HEK293 (cell line): ENCODE measurements at regions not wholly inside any gene's neighbourhood (a gene's known extent, or its start where the extent isn't known, plus 50 kb on each side); places are given as distances from the start of the nearest gene placed in this dataset.

Experiments
- CTCF ChIA-PET: fragments of 350-600 bp; formaldehyde crosslinking; extraction: SDS; loops from one replicate; lab custom pipeline; 2021; ENCODE audit warnings: antibody characterized with exemption; lab: Yijun Ruan, JAX
- POLR2A ChIA-PET: fragments of 300-600 bp; formaldehyde crosslinking; extraction: SDS; loops from one replicate; lab custom pipeline; 2020; ENCODE audit warnings: antibody characterized with exemption, inconsistent platforms; lab: Yijun Ruan, JAX
- H3K27ac ChIP-seq: fragments of 200-500 bp; sonication (Bioruptor generic); 2 replicates; pipeline ENCODE4 v1.5.1; 2014; ENCODE audit warnings: low read depth, low read length, control low read depth, inconsistent platforms; ENCODE audit errors: extremely low read depth
- H3K36me3 ChIP-seq, 2 experiments: fragments of 200-500 bp in 1 of 2; sonication (Bioruptor generic) in 1 of 2; 1 replicate in 1 of 2; 2 replicates in 1 of 2; pipeline ENCODE4 v1.5.1; 2014 to 2017; ENCODE audit warnings: inconsistent platforms in 2 of 2, low read length in 2 of 2; ENCODE audit not compliant: control insufficient read depth in 2 of 2, insufficient read depth in 1 of 2
- H3K4me1 ChIP-seq: fragments of 200-500 bp; sonication (Bioruptor generic); 2 replicates; pipeline ENCODE4 v1.5.1; 2014; ENCODE audit warnings: mild to moderate bottlenecking, low read length, inconsistent platforms; ENCODE audit not compliant: control insufficient read depth, insufficient read depth
- H3K4me3 ChIP-seq: 2 replicates; pipeline ENCODE4 v1.5.1; 2011; ENCODE audit warnings: low read depth, mild to moderate bottlenecking, control low read depth, low read length, moderate library complexity
- H3K9me3 ChIP-seq: fragments of 200-500 bp; sonication (Bioruptor generic); 2 replicates; pipeline ENCODE4 v1.5.1; 2014; ENCODE audit warnings: low read depth, low read length, inconsistent platforms; ENCODE audit not compliant: control insufficient read depth, insufficient read depth
- HOXA7 ChIP-seq: sonication (generic); formaldehyde crosslinking; IDR thresholded peaks from 2 replicates; pipeline ENCODE4 v1.8.1; 2022; ENCODE audit warnings: missing genetic modification reagents, borderline replicate concordance
- HOXD13 ChIP-seq: sonication (generic); formaldehyde crosslinking; IDR thresholded peaks from 2 replicates; pipeline ENCODE4 v1.8.0; 2022; ENCODE audit warnings: missing genetic modification reagents, borderline replicate concordance
- MZF1 ChIP-seq: fragments of 450-650 bp; formaldehyde crosslinking; IDR thresholded peaks from 2 replicates; pipeline ENCODE4 v1.5.1; 2017; ENCODE audit warnings: missing biosample characterization, missing genetic modification characterization, borderline replicate concordance
- REPIN1 ChIP-seq: fragments of 450-650 bp; formaldehyde crosslinking; IDR thresholded peaks from 2 replicates; pipeline ENCODE4 v1.5.1; 2017; ENCODE audit warnings: missing biosample characterization, missing genetic modification characterization, low read depth
- SP7 ChIP-seq: fragments of 450-650 bp; formaldehyde crosslinking; IDR thresholded peaks from 2 replicates; pipeline ENCODE4 v1.5.1; 2016; ENCODE audit warnings: missing biosample characterization, missing genetic modification characterization
- WT1 ChIP-seq: fragments of 450-650 bp; formaldehyde crosslinking; IDR thresholded peaks from 2 replicates; pipeline ENCODE4 v1.5.1; 2016; ENCODE audit warnings: missing biosample characterization, missing genetic modification characterization
- YY1 ChIP-seq: fragments of 450-650 bp; formaldehyde crosslinking; IDR thresholded peaks from 2 replicates; pipeline ENCODE4 v1.5.1; 2018; ENCODE audit warnings: missing biosample characterization, missing genetic modification characterization
- YY2 ChIP-seq: fragments of 450-650 bp; formaldehyde crosslinking; IDR thresholded peaks from 2 replicates; pipeline ENCODE4 v1.5.1; 2016; ENCODE audit warnings: missing biosample characterization, missing genetic modification characterization
- ZBTB44 ChIP-seq: fragments of 450-650 bp; IDR thresholded peaks from 2 replicates; pipeline ENCODE4 v1.5.1; 2018; ENCODE audit warnings: missing biosample characterization, mild to moderate bottlenecking, missing genetic modification characterization
- ZFP69B ChIP-seq: fragments of 450-650 bp; formaldehyde crosslinking; IDR thresholded peaks from 2 replicates; pipeline ENCODE4 v1.5.1; 2016; ENCODE audit warnings: missing biosample characterization, missing genetic modification characterization
- ZNF140 ChIP-seq: fragments of 450-650 bp; formaldehyde crosslinking; IDR thresholded peaks from 2 replicates; pipeline ENCODE4 v1.5.1; 2016; ENCODE audit warnings: missing biosample characterization, missing genetic modification characterization
- ZNF148 ChIP-seq: fragments of 450-650 bp; formaldehyde crosslinking; IDR thresholded peaks from 2 replicates; pipeline ENCODE4 v1.5.0; 2017; ENCODE audit warnings: missing biosample characterization, missing genetic modification characterization, borderline replicate concordance
- ZNF366 ChIP-seq: fragments of 450-650 bp; formaldehyde crosslinking; conservative IDR thresholded peaks from 2 replicates; pipeline ENCODE4 v1.5.1; 2016; ENCODE audit warnings: missing biosample characterization, missing genetic modification characterization
- ZNF521 ChIP-seq: fragments of 450-650 bp; formaldehyde crosslinking; IDR thresholded peaks from 2 replicates; pipeline ENCODE4 v1.5.1; 2017; ENCODE audit warnings: missing biosample characterization, mild to moderate bottlenecking, missing genetic modification characterization
- ZNF658 ChIP-seq: fragments of 450-650 bp; formaldehyde crosslinking; IDR thresholded peaks from 2 replicates; pipeline ENCODE4; 2016; ENCODE audit warnings: missing biosample characterization, missing genetic modification characterization
- ZSCAN30 ChIP-seq: fragments of 450-650 bp; IDR thresholded peaks from 2 replicates; pipeline ENCODE4 v1.5.1; 2018; ENCODE audit warnings: missing biosample characterization, mild to moderate bottlenecking, missing genetic modification characterization, moderate library complexity
- TF ChIP-seq, protein P1 (sequence below): fragments of 450-650 bp; formaldehyde crosslinking; IDR thresholded peaks from 2 replicates; pipeline ENCODE4 v1.5.1; 2016; ENCODE audit warnings: missing biosample characterization, missing genetic modification characterization
- TF ChIP-seq, protein P2 (sequence below): fragments of 450-650 bp; formaldehyde crosslinking; IDR thresholded peaks from 2 replicates; pipeline ENCODE4 v1.5.1; 2016; ENCODE audit warnings: missing biosample characterization, missing genetic modification characterization
- TF ChIP-seq, protein P3 (sequence below): fragments of 450-650 bp; formaldehyde crosslinking; IDR thresholded peaks from 2 replicates; pipeline ENCODE4 v1.5.1; 2016; ENCODE audit warnings: missing biosample characterization, missing genetic modification characterization, low read depth

- Histone ChIP-seq H3K36me3 (no peaks in the 10 kb centered on the region), H3K9me3 (no peaks in the 10 kb centered on the region), H3K4me3 (no peak overlapping the region), H3K27ac (no peak overlapping the region), H3K4me1 (no peaks in the 10 kb centered on the region)
- ChIA-PET CTCF (interaction anchor here (0.7 kb wide), 1 partner anchor 59 kb away, joined by 3 read pairs; no protein-coding TSS in a partner anchor), POLR2A (no interaction called here)
- TF ChIP-seq HOXA7 (CRISPR knock-in tag) (no peak), WT1 (tag by site-specific recombination) (no peak), YY1 (no peak), REPIN1 (tag by site-specific recombination) (no peak), ZNF658 (tag by site-specific recombination) (no peak), ZNF140 (tag by site-specific recombination) (no peak), ZSCAN30 (tag by site-specific recombination) (no peak), SP7 (tag by site-specific recombination) (no peak), YY2 (tag by site-specific recombination) (no peak), ZNF148 (no peak), ZFP69B (tag by site-specific recombination) (no peak), ZBTB44 (tag by site-specific recombination) (no peak), MZF1 (tag by site-specific recombination) (no peak)
- TF ChIP-seq, protein P1, sequence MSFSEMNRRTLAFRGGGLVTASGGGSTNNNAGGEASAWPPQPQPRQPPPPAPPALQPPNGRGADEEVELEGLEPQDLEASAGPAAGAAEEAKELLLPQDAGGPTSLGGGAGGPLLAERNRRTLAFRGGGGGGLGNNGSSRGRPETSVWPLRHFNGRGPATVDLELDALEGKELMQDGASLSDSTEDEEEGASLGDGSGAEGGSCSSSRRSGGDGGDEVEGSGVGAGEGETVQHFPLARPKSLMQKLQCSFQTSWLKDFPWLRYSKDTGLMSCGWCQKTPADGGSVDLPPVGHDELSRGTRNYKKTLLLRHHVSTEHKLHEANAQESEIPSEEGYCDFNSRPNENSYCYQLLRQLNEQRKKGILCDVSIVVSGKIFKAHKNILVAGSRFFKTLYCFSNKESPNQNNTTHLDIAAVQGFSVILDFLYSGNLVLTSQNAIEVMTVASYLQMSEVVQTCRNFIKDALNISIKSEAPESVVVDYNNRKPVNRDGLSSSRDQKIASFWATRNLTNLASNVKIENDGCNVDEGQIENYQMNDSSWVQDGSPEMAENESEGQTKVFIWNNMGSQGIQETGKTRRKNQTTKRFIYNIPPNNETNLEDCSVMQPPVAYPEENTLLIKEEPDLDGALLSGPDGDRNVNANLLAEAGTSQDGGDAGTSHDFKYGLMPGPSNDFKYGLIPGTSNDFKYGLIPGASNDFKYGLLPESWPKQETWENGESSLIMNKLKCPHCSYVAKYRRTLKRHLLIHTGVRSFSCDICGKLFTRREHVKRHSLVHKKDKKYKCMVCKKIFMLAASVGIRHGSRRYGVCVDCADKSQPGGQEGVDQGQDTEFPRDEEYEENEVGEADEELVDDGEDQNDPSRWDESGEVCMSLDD (tag by site-specific recombination), result no peak
- TF ChIP-seq, protein P2, sequence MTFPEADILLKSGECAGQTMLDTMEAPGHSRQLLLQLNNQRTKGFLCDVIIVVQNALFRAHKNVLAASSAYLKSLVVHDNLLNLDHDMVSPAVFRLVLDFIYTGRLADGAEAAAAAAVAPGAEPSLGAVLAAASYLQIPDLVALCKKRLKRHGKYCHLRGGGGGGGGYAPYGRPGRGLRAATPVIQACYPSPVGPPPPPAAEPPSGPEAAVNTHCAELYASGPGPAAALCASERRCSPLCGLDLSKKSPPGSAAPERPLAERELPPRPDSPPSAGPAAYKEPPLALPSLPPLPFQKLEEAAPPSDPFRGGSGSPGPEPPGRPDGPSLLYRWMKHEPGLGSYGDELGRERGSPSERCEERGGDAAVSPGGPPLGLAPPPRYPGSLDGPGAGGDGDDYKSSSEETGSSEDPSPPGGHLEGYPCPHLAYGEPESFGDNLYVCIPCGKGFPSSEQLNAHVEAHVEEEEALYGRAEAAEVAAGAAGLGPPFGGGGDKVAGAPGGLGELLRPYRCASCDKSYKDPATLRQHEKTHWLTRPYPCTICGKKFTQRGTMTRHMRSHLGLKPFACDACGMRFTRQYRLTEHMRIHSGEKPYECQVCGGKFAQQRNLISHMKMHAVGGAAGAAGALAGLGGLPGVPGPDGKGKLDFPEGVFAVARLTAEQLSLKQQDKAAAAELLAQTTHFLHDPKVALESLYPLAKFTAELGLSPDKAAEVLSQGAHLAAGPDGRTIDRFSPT, result no peak
Measured at GRCh38 chr3:117798687-117799386, 1089.3 kb downstream of the TUSC7 start.

- no peaks in the 10 kb centered on the region for H3K9me3 ChIP-seq
- POLR2A ChIA-PET, result no interaction called here
- H3K4me1 ChIP-seq, result no peaks in the 10 kb centered on the region
- no peak for TF ChIP-seq ZNF366 (tag by site-specific recombination)
- TF ChIP-seq HOXD13 (CRISPR knock-in tag), result no peak
- TF ChIP-seq, protein P3, sequence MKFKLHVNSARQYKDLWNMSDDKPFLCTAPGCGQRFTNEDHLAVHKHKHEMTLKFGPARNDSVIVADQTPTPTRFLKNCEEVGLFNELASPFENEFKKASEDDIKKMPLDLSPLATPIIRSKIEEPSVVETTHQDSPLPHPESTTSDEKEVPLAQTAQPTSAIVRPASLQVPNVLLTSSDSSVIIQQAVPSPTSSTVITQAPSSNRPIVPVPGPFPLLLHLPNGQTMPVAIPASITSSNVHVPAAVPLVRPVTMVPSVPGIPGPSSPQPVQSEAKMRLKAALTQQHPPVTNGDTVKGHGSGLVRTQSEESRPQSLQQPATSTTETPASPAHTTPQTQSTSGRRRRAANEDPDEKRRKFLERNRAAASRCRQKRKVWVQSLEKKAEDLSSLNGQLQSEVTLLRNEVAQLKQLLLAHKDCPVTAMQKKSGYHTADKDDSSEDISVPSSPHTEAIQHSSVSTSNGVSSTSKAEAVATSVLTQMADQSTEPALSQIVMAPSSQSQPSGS (tag by site-specific recombination), result no peak
- no peak for TF ChIP-seq ZNF521 (tag by site-specific recombination)
- no peak overlapping the region for H3K27ac ChIP-seq
- H3K36me3 ChIP-seq, result no peaks in the 10 kb centered on the region
- CTCF ChIA-PET, result no interaction called here
- no peak overlapping the region for H3K4me3 ChIP-seq
Measured at GRCh38 chr3:117799387-117799735, 1089.8 kb downstream of the TUSC7 start.
